Esophagus (tissue), 2 donors: ENCODE measurements at regions not wholly inside any gene's neighbourhood (a gene's known extent, or its start where the extent isn't known, plus 50 kb on each side); places are given as distances from the start of the nearest gene placed in this dataset.

Source experiments
- H3K27ac ChIP-seq, 2 donors: one replicate each; pipeline ENCODE4 v1.5.1; 2013; ENCODE audit warnings: low read depth in 2 of 2, mild to moderate bottlenecking in 2 of 2, inconsistent platforms in 1 of 2, low read length in 1 of 2, moderate library complexity in 1 of 2
- H3K27me3 ChIP-seq, 2 donors: one replicate each; pipeline ENCODE4 v1.6.1; 2013; ENCODE audit warnings: low read length in 2 of 2, control low read depth in 1 of 2, mild to moderate bottlenecking in 1 of 2; ENCODE audit not compliant: insufficient read depth in 2 of 2, control insufficient read depth in 1 of 2
- H3K36me3 ChIP-seq, 2 donors: one replicate each; pipeline ENCODE4 v1.6.1; 2013; ENCODE audit warnings: low read length in 1 of 2; ENCODE audit not compliant: control insufficient read depth in 2 of 2, insufficient read depth in 2 of 2
- H3K4me1 ChIP-seq, 2 donors: one replicate each; pipeline ENCODE4 v1.6.1; 2013; ENCODE audit warnings: low read length in 1 of 2; ENCODE audit not compliant: control insufficient read depth in 2 of 2, insufficient read depth in 2 of 2
- H3K4me3 ChIP-seq, 2 donors: one replicate each; pipeline ENCODE4 v1.5.1; 2013; ENCODE audit warnings: low read length in 2 of 2, mild to moderate bottlenecking in 2 of 2, low read depth in 1 of 2, moderate library complexity in 1 of 2
- H3K9me3 ChIP-seq, 2 donors: one replicate each; pipeline ENCODE4 v1.6.1; 2013; ENCODE audit warnings: mild to moderate bottlenecking in 2 of 2, low read depth in 1 of 2, low read length in 1 of 2, moderate library complexity in 1 of 2; ENCODE audit not compliant: control insufficient read depth in 2 of 2, insufficient read depth in 1 of 2
- WGBS, 2 donors: extraction: QIAGEN DNeasy Blood & Tissue Kit; methylation state at CpG; one replicate each; pipeline ENCODE4 v1.1.7; 2013; 5-methylcytosine and 5-hydroxymethylcytosine counted together
- donor health status: healthy with polysubstance abuse.
- donor health status: Bipolar disorder and iron deficiency.

DNA sequence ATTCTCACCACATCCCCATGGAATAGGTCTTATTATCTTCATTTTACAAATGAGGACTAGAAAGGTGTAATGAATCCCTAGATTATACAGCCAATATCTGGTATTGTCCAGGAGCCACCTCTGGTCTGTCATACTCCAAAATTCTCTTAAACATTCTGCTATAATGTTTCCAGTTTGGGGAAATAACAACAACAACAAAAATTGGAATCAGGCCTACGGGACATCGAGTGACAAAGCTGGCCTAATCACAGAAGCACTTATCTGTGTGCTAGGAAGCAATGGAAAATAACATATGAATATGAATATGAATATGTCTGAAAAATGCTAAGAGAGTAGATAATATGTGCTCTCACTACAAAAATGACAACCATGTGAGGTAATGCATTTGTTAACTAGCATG lies 264.1 kb downstream of the GASK1B start:
- Histone ChIP-seq H3K9me3 (no peaks in the 10 kb centered on the region), H3K36me3 (no peaks in the 10 kb centered on the region), H3K4me1 (no peaks in the 10 kb centered on the region), H3K4me3 (no peak overlapping the region), H3K27me3 (no peaks in the 10 kb centered on the region), H3K27ac (no peak overlapping the region)
- WGBS, 2 donors: 84 to 96% methylated on average over 2 of the region's 2 CpGs

DNA sequence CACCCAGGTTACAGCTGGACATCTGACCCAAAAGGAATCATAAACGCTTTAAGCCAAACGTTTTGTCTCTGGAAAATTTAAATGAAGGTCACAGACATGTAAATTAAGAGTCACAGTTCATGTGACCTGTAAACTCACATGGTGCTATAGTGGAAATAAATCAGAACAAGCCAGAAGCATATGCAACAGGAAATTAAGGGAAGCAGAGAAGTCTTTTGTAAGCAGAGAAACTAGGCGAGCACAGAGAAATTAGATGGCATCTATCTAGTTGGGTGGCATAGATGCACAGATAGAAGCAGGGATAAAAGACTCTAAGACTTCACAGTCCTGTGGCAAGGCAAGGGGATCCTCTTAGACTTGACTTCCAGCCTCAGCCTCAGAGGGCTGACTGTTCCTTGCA lies 264.8 kb downstream of the GASK1B start:
- Histone ChIP-seq H3K9me3 (no peaks in the 10 kb centered on the region), H3K4me1 (no peaks in the 10 kb centered on the region), H3K27me3 (no peaks in the 10 kb centered on the region), H3K36me3 (no peaks in the 10 kb centered on the region), H3K4me3 (no peak overlapping the region), H3K27ac (no peak overlapping the region)
- 61 to 64% methylated on average over 3 of the region's 3 CpGs for WGBS, 2 donors

DNA sequence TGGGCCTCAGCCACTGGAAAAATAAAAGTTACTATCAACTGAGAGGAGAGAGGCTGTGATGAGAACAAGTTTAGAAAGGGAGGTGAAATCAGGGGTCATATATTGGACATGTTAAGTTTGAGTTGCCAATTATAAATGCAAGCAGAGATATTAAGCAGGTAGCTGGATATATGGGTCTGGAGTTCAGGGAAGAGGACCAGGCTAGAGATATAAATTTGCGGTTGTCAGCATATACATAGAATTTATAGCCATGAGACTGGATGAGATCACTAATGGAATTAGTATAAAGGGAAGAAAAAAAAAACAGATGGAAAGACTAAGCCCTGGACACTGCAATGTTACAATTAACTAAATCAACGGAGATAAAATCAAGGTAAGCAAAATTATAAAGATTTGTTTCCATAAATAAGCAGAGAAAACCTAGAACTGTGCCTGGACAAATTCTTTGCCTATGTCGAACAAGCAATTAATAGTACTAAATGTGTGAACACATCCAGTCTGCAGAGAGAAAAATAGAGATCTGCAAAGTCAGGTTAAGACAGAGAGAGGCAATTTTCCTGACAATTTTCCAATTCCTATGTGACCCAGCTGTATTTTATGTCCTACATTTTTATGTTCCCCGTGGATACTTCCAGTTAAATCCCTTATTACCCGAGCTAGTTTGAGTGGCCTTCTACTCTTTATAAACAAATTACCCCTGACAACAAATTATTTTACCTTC lies 265.4 kb downstream of the GASK1B start:
- no peaks in the 10 kb centered on the region for H3K27me3 ChIP-seq
- H3K9me3 ChIP-seq: no peaks in the 10 kb centered on the region
- 70 to 82% methylated on average over 5 of the region's 5 CpGs for WGBS, 2 donors
- no peaks in the 10 kb centered on the region for H3K36me3 ChIP-seq
- H3K27ac ChIP-seq: no peak overlapping the region
- no peak overlapping the region for H3K4me3 ChIP-seq
- H3K4me1 ChIP-seq: no peaks in the 10 kb centered on the region

DNA sequence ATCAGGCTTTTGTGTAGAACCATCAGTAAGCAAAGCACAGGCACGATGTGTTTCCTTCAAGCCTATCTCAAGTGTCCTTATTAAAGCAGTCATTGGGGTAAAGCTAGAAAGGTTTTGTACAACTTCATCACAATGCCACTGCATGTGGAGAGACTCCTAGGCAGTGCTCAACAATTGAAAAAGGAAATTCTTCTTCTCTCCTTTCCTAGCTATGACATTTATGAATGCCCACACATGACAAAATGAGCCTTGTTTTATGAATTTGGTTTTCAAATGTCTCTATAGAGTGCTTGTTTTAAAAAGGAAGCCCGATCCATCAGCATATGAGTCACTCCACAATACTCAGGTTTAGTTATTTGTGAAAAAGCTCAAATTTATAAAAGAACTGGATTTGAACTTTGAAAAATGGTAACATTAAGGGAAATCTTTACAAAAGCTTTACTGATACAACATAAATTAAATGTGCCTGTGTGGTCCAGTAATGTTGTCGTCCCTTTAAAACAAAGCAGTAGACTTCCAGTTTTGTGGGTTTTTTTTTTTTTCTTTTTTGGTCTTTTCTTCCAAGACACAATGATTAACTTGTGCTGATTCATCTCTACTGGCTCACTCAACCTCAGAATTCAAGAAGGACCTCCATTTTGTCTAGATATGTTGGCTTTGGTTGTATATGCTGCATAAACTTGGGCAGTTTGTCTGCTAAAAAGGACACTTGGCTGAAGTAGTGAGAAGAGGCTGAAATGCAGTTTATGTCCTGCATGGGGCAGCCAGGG lies 273.8 kb downstream of the GASK1B start:
- H3K4me3 ChIP-seq: no peak overlapping the region
- H3K27me3 ChIP-seq: no peaks in the 10 kb centered on the region
- H3K27ac ChIP-seq: no peak overlapping the region
- no peaks in the 10 kb centered on the region for H3K4me1 ChIP-seq
- H3K36me3 ChIP-seq: no peaks in the 10 kb centered on the region
- no peaks in the 10 kb centered on the region for H3K9me3 ChIP-seq
- 44 to 55% methylated on average over 3 of the region's 3 CpGs for WGBS, 2 donors

DNA sequence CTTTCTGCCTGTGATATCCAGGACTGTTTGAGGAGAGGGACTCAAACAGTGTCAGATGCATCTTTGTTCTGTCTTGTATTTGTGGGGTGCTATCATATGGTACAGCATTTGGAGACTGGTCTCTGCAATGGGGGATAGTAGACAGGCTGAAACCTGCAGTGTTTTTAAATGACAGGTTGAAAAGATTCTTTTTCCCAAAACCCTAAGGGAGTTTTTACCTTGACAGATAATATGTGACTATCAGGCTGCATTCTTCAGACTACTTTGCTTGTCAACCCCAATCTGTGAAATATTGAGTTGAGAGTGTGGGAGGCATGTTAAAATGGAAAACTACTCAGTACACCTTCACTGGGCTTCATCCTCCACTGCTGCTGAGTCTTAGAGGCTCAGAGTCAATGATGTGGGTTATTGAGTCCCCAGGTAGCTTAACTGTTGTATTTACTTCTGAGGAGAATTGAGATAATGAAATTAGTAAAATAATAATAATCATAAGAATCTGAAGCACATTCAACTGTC lies 274.9 kb downstream of the GASK1B start:
- H3K4me1 ChIP-seq: no peaks in the 10 kb centered on the region
- H3K27me3 ChIP-seq: no peaks in the 10 kb centered on the region
- no peaks in the 10 kb centered on the region for H3K9me3 ChIP-seq
- H3K27ac ChIP-seq: no peak overlapping the region
- H3K36me3 ChIP-seq: no peaks in the 10 kb centered on the region
- H3K4me3 ChIP-seq: no peak overlapping the region

DNA sequence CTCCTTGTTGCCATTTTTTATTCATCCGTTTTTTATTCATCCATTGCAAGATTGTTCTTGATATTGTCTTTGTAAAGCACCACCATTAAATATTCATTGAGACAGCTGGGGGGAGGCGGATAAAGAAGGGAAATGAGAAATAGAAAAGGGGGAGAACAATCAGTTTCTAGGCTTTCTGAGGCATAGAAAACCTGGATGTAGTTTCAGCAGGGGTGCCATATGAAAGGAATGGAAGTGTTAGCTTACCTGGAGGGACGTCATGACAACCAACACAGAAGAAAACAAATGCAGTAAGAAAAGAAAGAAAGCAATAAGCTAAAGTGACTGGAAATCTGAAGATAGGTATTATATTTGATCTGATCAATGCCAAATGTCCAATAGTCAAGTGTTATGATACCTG lies 276.1 kb downstream of the GASK1B start:
- Histone ChIP-seq H3K27ac (no peak overlapping the region), H3K4me1 (no peaks in the 10 kb centered on the region), H3K36me3 (no peaks in the 10 kb centered on the region), H3K4me3 (no peak overlapping the region), H3K9me3 (no peaks in the 10 kb centered on the region), H3K27me3 (no peaks in the 10 kb centered on the region)
- 69 to 84% methylated on average over 3 of the region's 3 CpGs for WGBS, 2 donors

DNA sequence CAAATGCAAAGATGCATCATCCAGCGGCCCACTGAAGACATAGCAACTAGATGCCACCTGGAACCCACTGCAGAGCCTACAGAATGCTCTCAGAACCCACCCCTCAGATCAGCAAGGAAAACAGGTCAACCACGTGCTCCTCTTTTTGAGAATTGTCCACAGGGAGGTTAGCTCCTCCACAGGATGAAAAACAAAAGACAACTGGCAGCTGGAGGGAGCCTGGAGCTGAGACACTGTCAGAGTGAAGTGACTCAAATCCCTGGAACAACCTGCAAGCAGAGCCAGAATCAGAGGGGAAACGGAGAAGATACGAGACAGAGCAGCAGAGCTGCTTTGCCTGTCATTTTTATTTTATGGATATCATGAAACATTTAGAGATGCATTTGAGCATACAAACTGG lies 277.6 kb downstream of the GASK1B start:
- 71 to 77% methylated on average over 4 of the region's 4 CpGs for WGBS, 2 donors
- Histone ChIP-seq H3K36me3 (no peaks in the 10 kb centered on the region), H3K9me3 (no peaks in the 10 kb centered on the region), H3K4me3 (no peak overlapping the region), H3K27ac (no peak overlapping the region), H3K27me3 (no peaks in the 10 kb centered on the region), H3K4me1 (no peaks in the 10 kb centered on the region)

DNA sequence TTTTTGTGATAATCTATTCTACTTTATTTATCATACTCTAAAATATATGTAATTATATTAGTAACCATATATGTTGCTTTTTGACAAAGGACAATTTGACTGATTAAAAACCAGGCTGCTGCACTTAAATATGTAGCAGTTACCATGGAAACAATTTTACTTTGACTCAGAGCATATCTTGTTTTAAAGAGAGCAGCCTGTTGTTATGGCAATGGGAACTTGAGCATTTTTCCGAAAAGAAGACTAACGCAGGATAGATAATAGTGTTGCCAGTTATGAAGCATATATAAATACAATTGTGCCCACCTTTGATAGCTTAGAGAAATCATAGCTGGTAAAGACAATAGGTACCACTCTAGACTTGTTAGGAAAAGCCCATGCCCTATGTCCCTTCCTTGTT lies 283.0 kb downstream of the GASK1B start:
- Histone ChIP-seq H3K27me3 (no peaks in the 10 kb centered on the region), H3K4me3 (no peak overlapping the region), H3K9me3 (no peaks in the 10 kb centered on the region), H3K4me1 (no peaks in the 10 kb centered on the region), H3K36me3 (no peaks in the 10 kb centered on the region), H3K27ac (no peak overlapping the region)
- 64 to 81% methylated on average over 2 of the region's 2 CpGs for WGBS, 2 donors

DNA sequence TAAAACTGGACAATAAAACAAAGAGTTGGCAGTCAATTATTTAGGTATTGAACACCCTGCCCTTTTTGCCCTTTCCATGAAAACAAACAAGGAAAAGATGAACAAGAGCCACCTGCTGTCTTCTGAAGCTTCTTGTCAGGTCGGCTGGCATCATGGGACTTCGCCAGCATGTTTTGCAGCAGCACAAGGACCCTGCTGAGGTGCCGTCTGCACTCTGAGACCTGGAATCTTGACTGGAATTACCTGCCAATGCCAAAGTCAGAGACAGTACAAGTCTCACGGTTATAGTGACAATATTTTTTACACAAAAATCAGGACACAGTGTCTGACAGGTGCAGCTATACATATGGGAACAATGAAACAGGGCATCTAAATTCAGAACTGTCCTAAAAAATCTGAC lies 284.5 kb downstream of the GASK1B start:
- no peak overlapping the region for H3K4me3 ChIP-seq
- no peaks in the 10 kb centered on the region for H3K36me3 ChIP-seq
- H3K27me3 ChIP-seq: no peaks in the 10 kb centered on the region
- H3K4me1 ChIP-seq: no peaks in the 10 kb centered on the region
- 77 to 80% methylated on average over 4 of the region's 4 CpGs for WGBS, 2 donors
- H3K27ac ChIP-seq: no peak overlapping the region
- H3K9me3 ChIP-seq: no peaks in the 10 kb centered on the region

DNA sequence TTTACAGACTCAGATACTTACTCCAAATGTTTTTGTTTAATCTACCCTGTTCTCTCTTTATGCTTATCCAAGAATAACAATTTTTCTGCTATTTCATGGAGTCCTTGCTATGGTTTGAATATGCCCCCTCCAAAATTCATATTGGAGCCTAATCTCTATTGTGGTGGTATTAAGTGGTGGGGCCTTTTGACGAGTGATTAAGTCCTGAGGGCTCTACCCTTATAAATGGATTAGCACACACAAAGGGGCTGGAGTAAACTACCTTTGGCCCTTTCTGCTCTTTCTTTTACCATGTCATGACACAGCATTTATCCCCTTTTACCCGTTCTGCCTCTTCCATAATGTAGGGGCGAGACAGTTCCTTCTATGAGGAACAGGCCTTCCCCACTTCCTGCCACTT lies 285.5 kb downstream of the GASK1B start:
- Histone ChIP-seq H3K4me3 (no peak overlapping the region), H3K36me3 (no peaks in the 10 kb centered on the region)
- 63 to 70% methylated on average over 3 of the region's 3 CpGs for WGBS, 2 donors

More for the DNA sequence above, 285.5 kb downstream of the GASK1B start:
- Histone ChIP-seq H3K9me3 (no peaks in the 10 kb centered on the region), H3K27ac (no peak overlapping the region), H3K4me1 (no peaks in the 10 kb centered on the region), H3K27me3 (no peaks in the 10 kb centered on the region)
